ENCODE measurements at regions not wholly inside any gene's neighbourhood (a gene's known extent, or its start where the extent isn't known, plus 50 kb on each side); places are given as distances from the start of the nearest gene placed in this dataset.

DNA sequence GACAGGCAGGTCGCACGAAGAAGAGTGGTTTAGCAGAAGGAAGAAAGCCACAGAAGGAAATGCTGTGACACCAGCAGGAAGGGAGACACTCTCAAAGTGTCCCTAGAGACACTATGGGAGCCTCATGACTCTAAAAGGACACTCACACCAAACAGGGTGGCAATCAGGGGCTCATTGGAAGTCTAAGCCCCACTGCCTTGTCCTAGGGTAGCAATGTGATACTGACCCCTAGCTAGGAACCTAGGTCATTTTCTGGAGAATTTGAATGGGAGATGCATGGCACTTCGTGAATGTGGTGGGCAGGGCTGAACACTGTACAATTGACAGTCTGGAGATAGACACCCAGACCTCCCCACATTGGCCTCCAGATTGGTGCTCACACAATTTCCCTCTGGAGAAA lies 385.0 kb downstream of the EIPR1 start:
- TF ChIP-seq, protein P1, sequence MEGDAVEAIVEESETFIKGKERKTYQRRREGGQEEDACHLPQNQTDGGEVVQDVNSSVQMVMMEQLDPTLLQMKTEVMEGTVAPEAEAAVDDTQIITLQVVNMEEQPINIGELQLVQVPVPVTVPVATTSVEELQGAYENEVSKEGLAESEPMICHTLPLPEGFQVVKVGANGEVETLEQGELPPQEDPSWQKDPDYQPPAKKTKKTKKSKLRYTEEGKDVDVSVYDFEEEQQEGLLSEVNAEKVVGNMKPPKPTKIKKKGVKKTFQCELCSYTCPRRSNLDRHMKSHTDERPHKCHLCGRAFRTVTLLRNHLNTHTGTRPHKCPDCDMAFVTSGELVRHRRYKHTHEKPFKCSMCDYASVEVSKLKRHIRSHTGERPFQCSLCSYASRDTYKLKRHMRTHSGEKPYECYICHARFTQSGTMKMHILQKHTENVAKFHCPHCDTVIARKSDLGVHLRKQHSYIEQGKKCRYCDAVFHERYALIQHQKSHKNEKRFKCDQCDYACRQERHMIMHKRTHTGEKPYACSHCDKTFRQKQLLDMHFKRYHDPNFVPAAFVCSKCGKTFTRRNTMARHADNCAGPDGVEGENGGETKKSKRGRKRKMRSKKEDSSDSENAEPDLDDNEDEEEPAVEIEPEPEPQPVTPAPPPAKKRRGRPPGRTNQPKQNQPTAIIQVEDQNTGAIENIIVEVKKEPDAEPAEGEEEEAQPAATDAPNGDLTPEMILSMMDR (IDR thresholded peaks at IDR 0.05), result no peak
- TF ChIP-seq POLR2A (IDR thresholded peaks at IDR 0.05), result no peak

Data from thyroid gland (tissue), 4 donors.